ACC112 (cell line): ENCODE measurements at regions not wholly inside any gene's neighbourhood (a gene's known extent, or its start where the extent isn't known, plus 50 kb on each side); places are given as distances from the start of the nearest gene placed in this dataset.

Experiments
- H2AFZ ChIP-seq: fragments of 200-600 bp; sonication (generic); one replicate; pipeline ENCODE4 v1.6.0; 2017; ENCODE audit warnings: antibody characterized with exemption, low read length; ENCODE audit not compliant: unreplicated experiment
- H3K27ac ChIP-seq: fragments of 200-600 bp; sonication (generic); 2 replicates; pipeline ENCODE4 v1.5.1; 2014; ENCODE audit warnings: low read depth, mild to moderate bottlenecking, antibody characterized with exemption, low read length, moderate library complexity
- H3K27me3 ChIP-seq: fragments of 200-600 bp; sonication (generic); 2 replicates; pipeline ENCODE4 v1.6.1; 2014; ENCODE audit warnings: mild to moderate bottlenecking, antibody characterized with exemption, low read length, moderate library complexity, mixed read lengths; ENCODE audit not compliant: insufficient read depth
- H3K36me3 ChIP-seq: fragments of 200-600 bp; sonication (generic); 2 replicates; pipeline ENCODE4 v1.6.1; 2016; ENCODE audit warnings: mild to moderate bottlenecking, antibody characterized with exemption, low read length, moderate library complexity, mixed read lengths; ENCODE audit not compliant: insufficient read depth
- H3K4me1 ChIP-seq: fragments of 200-600 bp; sonication (generic); one replicate; pipeline ENCODE4 v1.6.1; 2016; ENCODE audit warnings: low read length, mixed read lengths; ENCODE audit not compliant: insufficient read depth, unreplicated experiment, control insufficient read depth
- H3K4me3 ChIP-seq: fragments of 200-600 bp; sonication (generic); 2 replicates; pipeline ENCODE4 v1.5.1; 2014; ENCODE audit warnings: mild to moderate bottlenecking, low read depth, low read length
- H3K79me2 ChIP-seq: fragments of 200-600 bp; sonication (generic); one replicate; pipeline ENCODE4 v1.6.0; 2016; ENCODE audit warnings: low read length; ENCODE audit not compliant: control insufficient read depth, unreplicated experiment, insufficient read depth

GRCh38 chr22:47858773-47859306, 1096.4 kb downstream of the TBC1D22A start:
- Histone ChIP-seq H3K79me2 (no peaks in the 10 kb centered on the region), H3K27ac (no peak overlapping the region), H3K36me3 (no peaks in the 10 kb centered on the region), H3K27me3 (no peaks in the 10 kb centered on the region), H2AFZ (no peak overlapping the region), H3K4me1 (no peaks in the 10 kb centered on the region), H3K4me3 (no peak overlapping the region)

GRCh38 chr22:47854680-47855079, 1092.2 kb downstream of the TBC1D22A start:
- no peak overlapping the region for H3K27ac ChIP-seq
- no peak overlapping the region for H3K4me3 ChIP-seq
- H3K27me3 ChIP-seq: no peaks in the 10 kb centered on the region
- no peak overlapping the region for H2AFZ ChIP-seq
- no peaks in the 10 kb centered on the region for H3K4me1 ChIP-seq
- H3K79me2 ChIP-seq: no peaks in the 10 kb centered on the region
- H3K36me3 ChIP-seq: no peaks in the 10 kb centered on the region

- Histone ChIP-seq H3K4me3 (no peak overlapping the region), H3K36me3 (no peaks in the 10 kb centered on the region), H3K27ac (no peak overlapping the region), H3K4me1 (no peaks in the 10 kb centered on the region), H2AFZ (no peak overlapping the region), H3K27me3 (no peaks in the 10 kb centered on the region), H3K79me2 (no peaks in the 10 kb centered on the region)
Observed at GRCh38 chr22:47854251-47854650, 1091.8 kb downstream of the TBC1D22A start.

GRCh38 chr22:47853750-47854149, 1091.3 kb downstream of the TBC1D22A start:
- no peaks in the 10 kb centered on the region for H3K4me1 ChIP-seq
- no peak overlapping the region for H2AFZ ChIP-seq
- H3K27ac ChIP-seq: no peak overlapping the region
- no peaks in the 10 kb centered on the region for H3K27me3 ChIP-seq
- no peak overlapping the region for H3K4me3 ChIP-seq
- H3K79me2 ChIP-seq: no peaks in the 10 kb centered on the region
- H3K36me3 ChIP-seq: no peaks in the 10 kb centered on the region

- no peak overlapping the region for H2AFZ ChIP-seq
- no peaks in the 10 kb centered on the region for H3K27me3 ChIP-seq
- H3K4me3 ChIP-seq: no peak overlapping the region
- H3K79me2 ChIP-seq: no peaks in the 10 kb centered on the region
- H3K4me1 ChIP-seq: no peaks in the 10 kb centered on the region
- no peak overlapping the region for H3K27ac ChIP-seq
- H3K36me3 ChIP-seq: no peaks in the 10 kb centered on the region
Observed at GRCh38 chr22:47851586-47851985, 1089.1 kb downstream of the TBC1D22A start.

GRCh38 chr22:47850644-47851151, 1088.2 kb downstream of the TBC1D22A start:
- H3K27ac ChIP-seq: no peak overlapping the region
- no peaks in the 10 kb centered on the region for H3K36me3 ChIP-seq
- H3K4me3 ChIP-seq: no peak overlapping the region
- H3K27me3 ChIP-seq: no peaks in the 10 kb centered on the region
- no peaks in the 10 kb centered on the region for H3K4me1 ChIP-seq
- H2AFZ ChIP-seq: no peak overlapping the region
- H3K79me2 ChIP-seq: no peaks in the 10 kb centered on the region

- no peak overlapping the region for H3K4me3 ChIP-seq
- no peaks in the 10 kb centered on the region for H3K27me3 ChIP-seq
- no peaks in the 10 kb centered on the region for H3K79me2 ChIP-seq
- no peak overlapping the region for H3K27ac ChIP-seq
- no peaks in the 10 kb centered on the region for H3K36me3 ChIP-seq
- no peak overlapping the region for H2AFZ ChIP-seq
- H3K4me1 ChIP-seq: no peaks in the 10 kb centered on the region
Observed at GRCh38 chr22:47849576-47849975, 1087.1 kb downstream of the TBC1D22A start.

GRCh38 chr22:47848184-47848920, 1085.9 kb downstream of the TBC1D22A start:
- Histone ChIP-seq H3K79me2 (no peaks in the 10 kb centered on the region), H2AFZ (no peak overlapping the region), H3K27ac (no peak overlapping the region), H3K4me1 (no peaks in the 10 kb centered on the region), H3K36me3 (no peaks in the 10 kb centered on the region), H3K27me3 (no peaks in the 10 kb centered on the region), H3K4me3 (no peak overlapping the region)

GRCh38 chr22:47847131-47847890, 1084.9 kb downstream of the TBC1D22A start:
- no peaks in the 10 kb centered on the region for H3K36me3 ChIP-seq
- H3K4me1 ChIP-seq: no peaks in the 10 kb centered on the region
- H3K27me3 ChIP-seq: no peaks in the 10 kb centered on the region
- H3K27ac ChIP-seq: no peak overlapping the region
- no peak overlapping the region for H2AFZ ChIP-seq
- H3K79me2 ChIP-seq: no peaks in the 10 kb centered on the region
- no peak overlapping the region for H3K4me3 ChIP-seq

GRCh38 chr22:47846206-47846605, 1083.8 kb downstream of the TBC1D22A start:
- Histone ChIP-seq H2AFZ (no peak overlapping the region), H3K4me1 (no peaks in the 10 kb centered on the region), H3K27me3 (no peaks in the 10 kb centered on the region), H3K4me3 (no peak overlapping the region), H3K27ac (no peak overlapping the region), H3K79me2 (no peaks in the 10 kb centered on the region), H3K36me3 (no peaks in the 10 kb centered on the region)
